HEK293 (cell line): ENCODE measurements at regions not wholly inside any gene's neighbourhood (a gene's known extent, or its start where the extent isn't known, plus 50 kb on each side); places are given as distances from the start of the nearest gene placed in this dataset.

Experiments
- TCF7L2 ChIP-seq: IDR thresholded peaks from 2 replicates; pipeline ENCODE4 v1.6.1; 2011; ENCODE audit warnings: low read depth, mild to moderate bottlenecking, inconsistent platforms, low read length, moderate library complexity, borderline replicate concordance
- ZNF830 ChIP-seq: fragments of 450-650 bp; IDR thresholded peaks from 2 replicates; pipeline ENCODE4 v1.5.0; 2018; ENCODE audit warnings: missing biosample characterization, missing genetic modification characterization, low read depth, mild to moderate bottlenecking, moderate library complexity
- TF ChIP-seq, protein P1 (sequence below): fragments of 450-650 bp; formaldehyde crosslinking; IDR thresholded peaks from 2 replicates; pipeline ENCODE4 v1.5.1; 2016; ENCODE audit warnings: missing biosample characterization, missing genetic modification characterization

DNA sequence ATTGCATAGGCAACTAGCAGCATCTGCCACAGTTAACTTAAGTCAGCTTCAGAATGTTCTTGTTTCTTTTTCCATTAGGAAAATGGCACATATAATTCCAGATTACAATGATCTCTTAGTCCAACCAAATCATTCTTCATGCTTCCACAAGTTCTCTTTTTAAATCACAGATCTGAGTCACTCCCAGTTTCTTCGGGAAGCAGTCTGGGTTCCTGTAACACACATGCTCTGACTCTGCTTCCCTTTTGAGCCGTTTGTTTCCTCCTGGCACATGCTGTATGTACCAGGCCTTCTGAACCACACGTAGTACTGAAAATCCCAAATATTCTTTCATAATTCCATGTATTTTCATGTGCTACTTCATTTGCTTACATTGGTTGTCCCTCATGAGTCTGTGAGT, 388.8 kb upstream of the PDE3A start:
- TF ChIP-seq, protein P1, sequence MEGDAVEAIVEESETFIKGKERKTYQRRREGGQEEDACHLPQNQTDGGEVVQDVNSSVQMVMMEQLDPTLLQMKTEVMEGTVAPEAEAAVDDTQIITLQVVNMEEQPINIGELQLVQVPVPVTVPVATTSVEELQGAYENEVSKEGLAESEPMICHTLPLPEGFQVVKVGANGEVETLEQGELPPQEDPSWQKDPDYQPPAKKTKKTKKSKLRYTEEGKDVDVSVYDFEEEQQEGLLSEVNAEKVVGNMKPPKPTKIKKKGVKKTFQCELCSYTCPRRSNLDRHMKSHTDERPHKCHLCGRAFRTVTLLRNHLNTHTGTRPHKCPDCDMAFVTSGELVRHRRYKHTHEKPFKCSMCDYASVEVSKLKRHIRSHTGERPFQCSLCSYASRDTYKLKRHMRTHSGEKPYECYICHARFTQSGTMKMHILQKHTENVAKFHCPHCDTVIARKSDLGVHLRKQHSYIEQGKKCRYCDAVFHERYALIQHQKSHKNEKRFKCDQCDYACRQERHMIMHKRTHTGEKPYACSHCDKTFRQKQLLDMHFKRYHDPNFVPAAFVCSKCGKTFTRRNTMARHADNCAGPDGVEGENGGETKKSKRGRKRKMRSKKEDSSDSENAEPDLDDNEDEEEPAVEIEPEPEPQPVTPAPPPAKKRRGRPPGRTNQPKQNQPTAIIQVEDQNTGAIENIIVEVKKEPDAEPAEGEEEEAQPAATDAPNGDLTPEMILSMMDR (tag by site-specific recombination): no peak
- no peak for TF ChIP-seq ZNF830
- TF ChIP-seq TCF7L2: no peak
